BJ (cell line): ENCODE measurements at regions not wholly inside any gene's neighbourhood (a gene's known extent, or its start where the extent isn't known, plus 50 kb on each side); places are given as distances from the start of the nearest gene placed in this dataset.

Experiments used
- CTCF ChIA-PET: fragments of 350-600 bp; formaldehyde crosslinking; extraction: SDS; loops from one replicate; lab custom pipeline; 2021; ENCODE audit warnings: antibody characterized with exemption, inconsistent platforms; lab: Yijun Ruan, JAX
- POLR2A ChIA-PET: fragments of 300-600 bp; sonication (Branson Sonifier 250); formaldehyde crosslinking; extraction: SDS; loops from one replicate; lab custom pipeline; 2021; ENCODE audit warnings: antibody characterized with exemption; lab: Charles Lee
- DNase-seq: peaks from one replicate; pipeline ENCODE4 v3.0.0-alpha.2; 2011; ENCODE audit warnings: low read depth
- H3K27me3 ChIP-seq: 2 replicates; pipeline ENCODE4 v1.6.0; 2011; ENCODE audit warnings: low read length; ENCODE audit not compliant: control insufficient read depth, insufficient read depth
- H3K36me3 ChIP-seq: 2 replicates; pipeline ENCODE4 v1.5.1; 2011; ENCODE audit warnings: low read length; ENCODE audit not compliant: control insufficient read depth, insufficient read depth
- H3K4me3 ChIP-seq: 2 replicates; pipeline ENCODE4 v1.5.1; 2011; ENCODE audit warnings: low read depth, mild to moderate bottlenecking, control low read depth, low read length
- TF ChIP-seq, protein P1 (sequence below): IDR thresholded peaks from 2 replicates; pipeline ENCODE4 v1.5.1; 2011; ENCODE audit warnings: low read depth, mild to moderate bottlenecking, control low read depth, inconsistent platforms, low read length, moderate library complexity; ENCODE audit not compliant: insufficient read depth

DNA sequence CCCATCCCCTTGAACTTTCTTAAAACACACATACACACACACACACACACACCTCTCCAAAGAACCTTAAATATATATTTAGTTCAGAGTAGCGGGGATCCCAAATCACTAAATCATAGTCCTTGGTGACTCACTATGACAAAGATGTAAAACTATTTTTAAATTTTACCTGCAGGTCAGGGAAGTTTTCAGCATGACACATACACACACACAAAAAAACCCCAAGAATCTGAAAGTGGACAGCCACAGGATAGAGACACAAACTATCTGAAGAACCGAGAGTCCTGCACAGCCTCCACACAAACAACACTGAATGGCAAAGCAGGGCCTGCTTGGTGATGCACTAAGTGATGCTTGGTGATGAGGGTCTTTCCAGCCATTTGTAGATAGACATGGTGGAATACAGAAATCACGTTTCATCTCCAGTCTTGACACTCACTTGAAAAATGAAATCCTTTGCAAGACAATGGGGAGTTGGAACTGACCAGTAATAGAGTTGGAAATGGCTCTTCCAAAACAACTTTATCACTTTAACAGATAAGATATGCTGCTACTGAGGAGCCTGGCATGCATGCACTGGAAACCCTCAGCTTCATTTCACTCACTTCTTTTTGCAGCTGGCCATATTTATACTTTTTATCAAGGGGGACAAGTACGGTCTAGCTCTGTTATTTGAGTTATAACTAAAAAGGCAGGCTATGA, 307.3 kb downstream of the RAPGEF2 start:
- Histone ChIP-seq H3K27me3 (no peaks in the 10 kb centered on the region), H3K36me3 (no peaks in the 10 kb centered on the region), H3K4me3 (no peak overlapping the region)
- ChIA-PET POLR2A (no interaction called here), CTCF (interaction anchor here (1.4 kb wide), 1 partner anchor 12 kb away, joined by 3 read pairs; no protein-coding TSS in a partner anchor)
- no peak for DNase-seq
- TF ChIP-seq, protein P1, sequence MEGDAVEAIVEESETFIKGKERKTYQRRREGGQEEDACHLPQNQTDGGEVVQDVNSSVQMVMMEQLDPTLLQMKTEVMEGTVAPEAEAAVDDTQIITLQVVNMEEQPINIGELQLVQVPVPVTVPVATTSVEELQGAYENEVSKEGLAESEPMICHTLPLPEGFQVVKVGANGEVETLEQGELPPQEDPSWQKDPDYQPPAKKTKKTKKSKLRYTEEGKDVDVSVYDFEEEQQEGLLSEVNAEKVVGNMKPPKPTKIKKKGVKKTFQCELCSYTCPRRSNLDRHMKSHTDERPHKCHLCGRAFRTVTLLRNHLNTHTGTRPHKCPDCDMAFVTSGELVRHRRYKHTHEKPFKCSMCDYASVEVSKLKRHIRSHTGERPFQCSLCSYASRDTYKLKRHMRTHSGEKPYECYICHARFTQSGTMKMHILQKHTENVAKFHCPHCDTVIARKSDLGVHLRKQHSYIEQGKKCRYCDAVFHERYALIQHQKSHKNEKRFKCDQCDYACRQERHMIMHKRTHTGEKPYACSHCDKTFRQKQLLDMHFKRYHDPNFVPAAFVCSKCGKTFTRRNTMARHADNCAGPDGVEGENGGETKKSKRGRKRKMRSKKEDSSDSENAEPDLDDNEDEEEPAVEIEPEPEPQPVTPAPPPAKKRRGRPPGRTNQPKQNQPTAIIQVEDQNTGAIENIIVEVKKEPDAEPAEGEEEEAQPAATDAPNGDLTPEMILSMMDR, result no peak

DNA sequence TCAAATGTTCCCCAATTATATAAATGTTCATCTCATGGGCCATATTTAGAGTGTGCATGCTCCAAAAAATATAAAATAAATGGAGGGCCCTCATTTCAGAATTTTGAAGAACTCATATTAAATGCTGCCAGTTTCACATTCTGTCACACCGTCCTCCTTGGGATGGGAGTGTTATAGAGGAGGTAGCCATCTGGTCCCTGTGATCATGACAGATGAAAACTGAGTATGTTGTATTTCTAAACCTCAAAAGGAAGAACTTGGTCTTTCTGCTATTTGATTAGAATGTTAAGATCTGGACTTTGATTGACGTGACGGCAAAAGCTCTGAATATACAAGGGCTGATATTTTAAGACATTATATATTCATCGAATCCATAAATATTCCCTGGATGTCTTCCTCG, 308.0 kb downstream of the RAPGEF2 start:
- DNase-seq, result no peak
- no peaks in the 10 kb centered on the region for H3K27me3 ChIP-seq
- TF ChIP-seq, protein P1, result no peak
- ChIA-PET CTCF (interaction anchor here (0.6 to 1.4 kb wide), 2 partner anchors 12 to 39 kb away, joined by 3 read pairs; no protein-coding TSS in a partner anchor), POLR2A (no interaction called here)
- H3K4me3 ChIP-seq, result no peak overlapping the region
- H3K36me3 ChIP-seq, result no peaks in the 10 kb centered on the region

DNA sequence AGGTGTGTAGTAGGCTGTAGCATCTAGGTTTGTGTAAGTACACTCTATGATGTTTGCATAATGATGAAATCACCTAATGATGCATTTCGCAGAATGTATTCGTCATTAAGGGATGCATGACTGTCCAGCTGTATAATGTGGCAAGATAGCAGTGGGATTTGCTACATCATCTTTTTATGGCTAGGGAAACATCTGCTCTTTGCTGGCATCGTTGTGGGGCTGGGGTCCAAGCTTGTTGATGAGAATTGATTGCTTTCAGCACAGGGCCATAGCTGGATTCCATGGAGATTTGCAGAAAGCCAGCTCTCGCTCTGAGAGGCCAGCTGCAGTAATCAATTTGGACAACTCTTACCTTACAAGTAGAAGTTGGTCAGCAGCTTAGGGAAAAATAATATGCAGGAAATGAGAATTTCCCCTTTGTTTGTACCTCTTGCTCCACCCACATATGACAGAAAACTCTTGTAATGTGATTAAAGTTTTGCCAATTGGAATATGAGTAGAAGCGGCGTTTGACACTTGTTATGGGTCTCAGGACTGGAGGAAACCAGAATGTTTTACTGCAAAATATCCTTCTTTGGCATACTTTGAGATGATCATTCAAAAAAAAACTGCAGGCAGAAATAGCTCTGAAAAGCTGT, 310.5 kb downstream of the RAPGEF2 start:
- DNase-seq, result no peak
- CTCF ChIA-PET, result no interaction called here
- POLR2A ChIA-PET, result no interaction called here
- TF ChIP-seq, protein P1, result no peak
- Histone ChIP-seq H3K36me3 (no peaks in the 10 kb centered on the region), H3K27me3 (no peaks in the 10 kb centered on the region), H3K4me3 (no peak overlapping the region)

DNA sequence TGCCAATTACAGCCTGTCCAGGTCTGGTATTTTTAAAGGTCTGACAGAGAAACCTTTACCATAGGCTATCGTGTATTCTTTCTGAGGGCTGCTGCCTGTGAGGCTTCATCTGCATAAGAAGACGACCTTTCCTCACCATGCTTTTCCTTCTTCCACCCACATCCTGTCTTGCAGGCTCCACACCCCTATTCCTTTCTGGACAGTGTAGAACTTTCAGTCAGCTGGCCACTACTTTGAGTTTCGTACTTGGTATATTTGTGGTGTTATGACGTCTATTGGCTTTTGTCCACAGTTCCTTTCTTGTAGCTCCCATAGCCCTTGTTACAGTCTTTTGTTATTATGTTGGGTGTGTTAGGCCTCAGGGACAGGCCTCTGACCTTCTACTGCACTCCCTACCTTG, 311.4 kb downstream of the RAPGEF2 start:
- Histone ChIP-seq H3K4me3 (no peak overlapping the region), H3K36me3 (no peaks in the 10 kb centered on the region), H3K27me3 (no peaks in the 10 kb centered on the region)
- ChIA-PET POLR2A (no interaction called here), CTCF (interaction anchor here (0.7 kb wide), 1 partner anchor 197 kb away, joined by 4 read pairs; no protein-coding TSS in a partner anchor)
- TF ChIP-seq, protein P1, result no peak
- no peak for DNase-seq

DNA sequence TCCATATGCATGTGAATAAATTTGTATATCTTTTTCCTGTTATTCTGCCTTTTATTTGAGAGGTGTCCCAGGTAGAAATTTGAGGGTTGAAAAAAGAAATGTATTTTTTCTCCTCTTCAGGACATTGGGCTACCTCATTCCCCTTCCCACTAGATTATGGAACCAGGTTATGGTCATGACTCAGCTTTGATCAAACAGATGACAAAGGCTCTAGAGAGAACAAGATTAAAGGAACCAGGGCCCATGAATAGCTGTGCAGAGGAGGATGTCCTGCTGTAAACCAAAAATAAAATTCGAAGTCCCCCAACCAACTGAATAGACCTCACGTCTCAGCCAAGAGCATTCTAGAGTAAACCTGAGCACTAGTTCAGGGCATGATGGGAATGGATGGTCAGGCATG, 313.2 kb downstream of the RAPGEF2 start:
- no peak for DNase-seq
- ChIA-PET CTCF (interaction anchor here (0.8 kb wide), 1 partner anchor 14 kb away, joined by 3 read pairs; no protein-coding TSS in a partner anchor), POLR2A (no interaction called here)
- Histone ChIP-seq H3K27me3 (no peaks in the 10 kb centered on the region), H3K4me3 (no peak overlapping the region), H3K36me3 (no peaks in the 10 kb centered on the region)
- TF ChIP-seq, protein P1, result no peak
